ENCODE measurements at regions not wholly inside any gene's neighbourhood (a gene's known extent, or its start where the extent isn't known, plus 50 kb on each side); places are given as distances from the start of the nearest gene placed in this dataset.

DNA sequence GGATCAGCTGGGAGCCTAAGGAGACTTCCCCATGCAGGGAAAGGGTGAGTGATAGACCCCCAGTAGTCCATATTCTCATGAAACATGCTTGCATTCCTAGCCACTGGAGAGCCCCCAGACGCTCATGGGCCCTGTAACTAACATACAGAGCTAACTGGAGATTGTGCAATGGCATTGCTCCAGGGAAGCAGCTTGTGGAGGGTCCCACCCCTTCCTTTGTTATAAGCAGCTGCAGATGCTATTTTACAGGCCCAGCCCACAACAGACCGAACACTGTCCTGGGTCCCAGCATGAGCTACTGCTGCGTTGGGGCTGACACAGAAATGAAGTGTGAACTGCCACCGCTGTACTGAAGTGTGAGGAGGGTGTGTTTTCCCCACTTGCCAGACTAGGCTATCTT lies 1465.7 kb upstream of the DIAPH2 start:
- no peak overlapping the region for H3K27ac ChIP-seq (ENCODE audit: low read length)
- no peak overlapping the region for H3K4me3 ChIP-seq (ENCODE audit: low read length)
- H3K9me3 ChIP-seq (ENCODE audit: insufficient read depth, low read depth, low read length) = no peaks in the 10 kb centered on the region
- no peaks in the 10 kb centered on the region for H3K36me3 ChIP-seq (ENCODE audit: insufficient read depth, low read depth, low read length)
- no peak overlapping the region for H3K9ac ChIP-seq (ENCODE audit: low read depth, low read length)
- no peaks in the 10 kb centered on the region for H3K27me3 ChIP-seq (ENCODE audit: insufficient read depth, low read length)
- H3K4me1 ChIP-seq (ENCODE audit: insufficient read depth, low read length) = no peaks in the 10 kb centered on the region; the same call in 1 of the 2 replicates

DNA sequence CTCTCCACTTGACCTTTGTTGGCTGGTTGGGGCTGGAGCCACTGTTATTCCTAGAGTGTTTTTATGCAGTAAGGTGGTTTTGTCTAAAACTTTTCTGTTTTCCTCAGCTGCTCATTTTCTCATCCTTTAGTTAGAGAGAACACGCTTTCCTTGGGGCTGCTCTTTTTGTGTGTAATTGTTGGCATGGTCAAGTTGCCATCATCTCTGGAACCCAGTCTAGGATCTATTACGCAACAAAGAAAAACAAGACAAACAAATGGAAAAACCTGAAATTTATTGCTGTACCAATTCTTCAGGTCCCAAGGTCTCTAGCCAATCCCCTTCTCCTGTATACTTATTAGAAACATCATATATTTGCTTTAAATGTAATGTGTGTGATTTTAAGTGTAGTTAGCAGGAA lies 1436.3 kb upstream of the DIAPH2 start:
- H3K9me3 ChIP-seq (ENCODE audit: insufficient read depth, low read depth, low read length) = no peaks in the 10 kb centered on the region
- H3K9ac ChIP-seq (ENCODE audit: low read depth, low read length) = no peak overlapping the region
- H3K4me3 ChIP-seq (ENCODE audit: low read length) = no peak overlapping the region
- no peaks in the 10 kb centered on the region for H3K36me3 ChIP-seq (ENCODE audit: insufficient read depth, low read depth, low read length)
- H3K27me3 ChIP-seq (ENCODE audit: insufficient read depth, low read length) = no peaks in the 10 kb centered on the region
- no peak overlapping the region for H3K27ac ChIP-seq (ENCODE audit: low read length)
- H3K4me1 ChIP-seq (ENCODE audit: insufficient read depth, low read length) = no peaks in the 10 kb centered on the region

DNA sequence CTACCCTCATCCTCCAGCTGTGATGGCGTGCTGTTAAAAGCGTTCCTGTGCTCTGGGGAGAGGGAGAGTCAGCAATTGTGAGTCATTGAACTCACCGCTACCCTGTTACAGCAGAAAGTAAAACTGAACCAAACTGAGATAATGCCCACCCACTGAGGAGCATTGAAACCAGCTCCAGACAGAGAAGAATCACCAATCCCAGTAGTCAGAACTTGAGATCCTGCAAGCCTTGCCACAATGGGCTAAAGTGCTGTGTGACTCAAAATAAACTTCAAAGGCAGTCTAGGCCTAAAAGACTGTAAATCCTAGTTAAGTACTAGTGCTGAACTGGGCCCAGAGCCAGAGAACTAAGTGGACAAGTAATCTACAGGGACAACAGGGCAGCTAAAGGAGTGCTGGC lies 1394.2 kb upstream of the DIAPH2 start:
- Histone ChIP-seq H3K36me3 (ENCODE audit: insufficient read depth, low read depth, low read length) (no peaks in the 10 kb centered on the region), H3K4me1 (ENCODE audit: insufficient read depth, low read length) (no peaks in the 10 kb centered on the region), H3K27me3 (ENCODE audit: insufficient read depth, low read length) (no peaks in the 10 kb centered on the region), H3K9me3 (ENCODE audit: insufficient read depth, low read depth, low read length) (no peaks in the 10 kb centered on the region), H3K9ac (ENCODE audit: low read depth, low read length) (no peak overlapping the region), H3K27ac (ENCODE audit: low read length) (no peak overlapping the region), H3K4me3 (ENCODE audit: low read length) (no peak overlapping the region)

DNA sequence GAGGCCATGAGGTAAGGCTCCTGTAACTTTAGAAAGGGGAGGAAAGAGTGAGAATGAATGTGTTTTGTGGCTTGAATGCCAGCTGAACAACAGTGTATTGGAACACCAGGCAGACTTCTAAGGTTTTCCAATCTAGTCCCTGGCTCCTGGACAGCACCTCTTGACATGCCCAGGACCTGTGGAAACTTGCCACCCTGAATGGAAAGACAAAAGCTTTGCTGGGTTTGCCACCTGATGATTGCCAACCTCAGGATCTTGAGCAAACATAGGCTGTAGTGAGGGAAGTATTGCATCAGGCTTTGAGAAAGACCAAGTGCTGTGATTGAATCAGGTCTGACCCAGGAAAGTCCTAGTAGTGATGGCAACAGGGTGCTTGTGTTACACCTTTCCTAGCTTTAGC lies 1393.1 kb upstream of the DIAPH2 start:
- Histone ChIP-seq H3K9ac (ENCODE audit: low read depth, low read length) (no peak overlapping the region), H3K27me3 (ENCODE audit: insufficient read depth, low read length) (no peaks in the 10 kb centered on the region), H3K4me3 (ENCODE audit: low read length) (no peak overlapping the region), H3K4me1 (ENCODE audit: insufficient read depth, low read length) (no peaks in the 10 kb centered on the region), H3K9me3 (ENCODE audit: insufficient read depth, low read depth, low read length) (no peaks in the 10 kb centered on the region), H3K27ac (ENCODE audit: low read length) (no peak overlapping the region), H3K36me3 (ENCODE audit: insufficient read depth, low read depth, low read length) (no peaks in the 10 kb centered on the region)

DNA sequence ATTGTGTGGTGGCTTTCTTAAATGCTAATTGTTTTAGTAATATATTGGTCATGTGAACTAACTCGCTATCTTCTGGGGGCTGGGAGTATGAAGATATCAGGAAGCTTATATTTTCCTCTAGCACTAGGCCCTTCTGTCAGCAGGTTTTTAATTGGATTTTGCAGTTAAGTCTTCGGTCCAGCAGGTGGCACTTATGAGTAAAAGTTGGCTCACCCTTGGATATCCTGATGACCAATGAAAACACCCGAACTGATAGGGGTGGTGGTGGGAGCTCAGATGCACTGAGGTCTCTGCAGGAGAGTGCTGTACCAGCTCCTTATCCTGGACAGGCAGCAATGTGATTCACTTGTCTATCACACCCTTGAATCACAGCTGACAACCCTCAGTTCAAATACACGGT lies 1365.8 kb upstream of the DIAPH2 start:
- H3K27ac ChIP-seq (ENCODE audit: low read length) = no peak overlapping the region
- no peaks in the 10 kb centered on the region for H3K36me3 ChIP-seq (ENCODE audit: insufficient read depth, low read depth, low read length)
- H3K27me3 ChIP-seq (ENCODE audit: insufficient read depth, low read length) = no peaks in the 10 kb centered on the region
- H3K4me3 ChIP-seq (ENCODE audit: low read length) = no peak overlapping the region
- no peaks in the 10 kb centered on the region for H3K4me1 ChIP-seq (ENCODE audit: insufficient read depth, low read length)
- H3K9me3 ChIP-seq (ENCODE audit: insufficient read depth, low read depth, low read length) = no peaks in the 10 kb centered on the region
- H3K9ac ChIP-seq (ENCODE audit: low read depth, low read length) = no peak overlapping the region

DNA sequence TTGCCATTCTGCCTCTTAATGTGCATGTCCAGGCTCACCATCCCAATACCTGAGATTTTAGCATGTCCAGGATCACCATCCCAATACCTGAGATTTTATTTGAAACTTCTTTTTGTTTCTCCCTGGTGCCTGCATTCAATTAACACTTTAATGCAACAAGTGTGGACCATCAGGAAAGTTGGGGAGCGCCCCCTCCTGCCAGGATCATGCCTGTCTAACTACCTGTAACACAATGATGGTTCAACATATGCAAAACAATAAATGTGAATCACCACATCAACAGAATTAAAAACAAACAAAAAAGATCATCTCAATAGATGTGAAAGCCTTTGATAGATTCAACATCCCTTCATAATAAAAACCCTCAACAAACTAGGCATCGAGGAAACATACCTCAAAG lies 1359.5 kb upstream of the DIAPH2 start:
- no peaks in the 10 kb centered on the region for H3K27me3 ChIP-seq (ENCODE audit: insufficient read depth, low read length)
- no peak overlapping the region for H3K4me3 ChIP-seq (ENCODE audit: low read length)
- H3K27ac ChIP-seq (ENCODE audit: low read length) = no peak overlapping the region
- H3K4me1 ChIP-seq (ENCODE audit: insufficient read depth, low read length) = no peaks in the 10 kb centered on the region
- no peaks in the 10 kb centered on the region for H3K9me3 ChIP-seq (ENCODE audit: insufficient read depth, low read depth, low read length)
- H3K9ac ChIP-seq (ENCODE audit: low read depth, low read length) = no peak overlapping the region
- H3K36me3 ChIP-seq (ENCODE audit: insufficient read depth, low read depth, low read length) = no peaks in the 10 kb centered on the region

DNA sequence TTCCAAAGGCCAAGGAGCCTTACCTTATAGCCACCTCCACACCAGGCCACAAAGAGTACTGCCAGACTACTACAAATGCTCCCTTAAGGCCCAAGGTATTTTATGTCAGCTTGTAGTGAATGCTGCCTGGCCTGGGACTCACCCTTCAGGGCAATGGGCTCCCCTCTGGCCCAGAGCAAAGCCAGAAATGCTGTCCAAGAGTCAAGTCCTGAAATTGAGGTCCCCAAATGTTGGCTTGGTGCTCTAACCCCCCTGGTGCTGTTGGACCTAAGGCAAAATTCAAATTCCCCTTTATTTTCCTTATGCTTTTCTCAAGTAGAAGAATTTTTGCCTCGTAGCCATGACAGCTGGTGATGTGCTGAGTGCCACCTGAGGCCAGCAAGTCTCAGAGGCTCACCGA lies 1354.3 kb upstream of the DIAPH2 start:
- Histone ChIP-seq H3K9ac (ENCODE audit: low read depth, low read length) (no peak overlapping the region), H3K9me3 (ENCODE audit: insufficient read depth, low read depth, low read length) (no peaks in the 10 kb centered on the region), H3K27me3 (ENCODE audit: insufficient read depth, low read length) (no peaks in the 10 kb centered on the region), H3K36me3 (ENCODE audit: insufficient read depth, low read depth, low read length) (no peaks in the 10 kb centered on the region), H3K4me1 (ENCODE audit: insufficient read depth, low read length) (no peaks in the 10 kb centered on the region), H3K4me3 (ENCODE audit: low read length) (no peak overlapping the region), H3K27ac (ENCODE audit: low read length) (no peak overlapping the region)

DNA sequence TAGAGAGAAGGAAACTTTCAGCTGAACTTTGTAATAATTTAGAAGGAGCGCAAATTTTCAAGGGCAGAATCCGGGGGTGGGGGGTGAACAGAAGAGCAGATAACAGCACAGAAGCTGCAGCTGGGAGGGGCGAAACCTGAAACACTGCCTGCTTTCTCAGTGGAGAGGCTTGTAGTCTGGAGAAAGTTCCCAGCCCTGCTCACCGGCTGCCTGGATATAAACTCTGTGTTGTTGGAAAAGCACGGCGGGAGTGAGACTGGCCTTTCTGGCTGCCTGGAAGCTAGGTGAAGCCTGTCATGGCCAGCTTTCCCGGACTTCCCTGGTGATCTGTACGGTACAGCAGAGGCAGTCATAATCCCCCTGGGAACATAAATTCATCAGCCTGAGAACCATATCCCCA lies 1352.1 kb upstream of the DIAPH2 start:
- no peak overlapping the region for H3K27ac ChIP-seq (ENCODE audit: low read length)
- H3K27me3 ChIP-seq (ENCODE audit: insufficient read depth, low read length) = no peaks in the 10 kb centered on the region
- H3K9ac ChIP-seq (ENCODE audit: low read depth, low read length) = no peak overlapping the region
- H3K4me3 ChIP-seq (ENCODE audit: low read length) = no peak overlapping the region
- H3K9me3 ChIP-seq (ENCODE audit: insufficient read depth, low read depth, low read length) = no peaks in the 10 kb centered on the region
- H3K36me3 ChIP-seq (ENCODE audit: insufficient read depth, low read depth, low read length) = no peaks in the 10 kb centered on the region
- no peaks in the 10 kb centered on the region for H3K4me1 ChIP-seq (ENCODE audit: insufficient read depth, low read length)

DNA sequence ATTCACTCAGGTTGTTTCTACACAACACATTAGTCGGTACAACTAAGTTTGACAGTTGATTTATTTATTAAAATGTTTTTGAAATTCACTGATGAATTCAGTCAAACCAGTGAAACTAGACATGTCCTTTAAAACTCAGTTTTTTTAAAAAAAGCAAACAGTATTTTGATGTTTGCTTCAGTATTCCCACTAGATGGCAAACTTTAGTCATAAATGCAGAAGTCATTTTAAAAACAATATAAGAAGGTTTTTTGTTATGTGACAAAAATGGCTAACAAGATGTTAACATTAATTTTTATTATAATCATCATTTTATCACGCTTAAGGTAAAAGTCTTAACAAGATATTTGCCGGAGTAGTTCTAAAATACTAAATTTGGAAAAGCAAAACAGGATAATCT lies 1337.8 kb upstream of the DIAPH2 start:
- Histone ChIP-seq H3K36me3 (ENCODE audit: insufficient read depth, low read depth, low read length) (no peaks in the 10 kb centered on the region), H3K4me3 (ENCODE audit: low read length) (no peak overlapping the region), H3K4me1 (ENCODE audit: insufficient read depth, low read length) (no peaks in the 10 kb centered on the region), H3K9me3 (ENCODE audit: insufficient read depth, low read depth, low read length) (no peaks in the 10 kb centered on the region), H3K27ac (ENCODE audit: low read length) (no peak overlapping the region), H3K9ac (ENCODE audit: low read depth, low read length) (no peak overlapping the region), H3K27me3 (ENCODE audit: insufficient read depth, low read length) (no peaks in the 10 kb centered on the region)

DNA sequence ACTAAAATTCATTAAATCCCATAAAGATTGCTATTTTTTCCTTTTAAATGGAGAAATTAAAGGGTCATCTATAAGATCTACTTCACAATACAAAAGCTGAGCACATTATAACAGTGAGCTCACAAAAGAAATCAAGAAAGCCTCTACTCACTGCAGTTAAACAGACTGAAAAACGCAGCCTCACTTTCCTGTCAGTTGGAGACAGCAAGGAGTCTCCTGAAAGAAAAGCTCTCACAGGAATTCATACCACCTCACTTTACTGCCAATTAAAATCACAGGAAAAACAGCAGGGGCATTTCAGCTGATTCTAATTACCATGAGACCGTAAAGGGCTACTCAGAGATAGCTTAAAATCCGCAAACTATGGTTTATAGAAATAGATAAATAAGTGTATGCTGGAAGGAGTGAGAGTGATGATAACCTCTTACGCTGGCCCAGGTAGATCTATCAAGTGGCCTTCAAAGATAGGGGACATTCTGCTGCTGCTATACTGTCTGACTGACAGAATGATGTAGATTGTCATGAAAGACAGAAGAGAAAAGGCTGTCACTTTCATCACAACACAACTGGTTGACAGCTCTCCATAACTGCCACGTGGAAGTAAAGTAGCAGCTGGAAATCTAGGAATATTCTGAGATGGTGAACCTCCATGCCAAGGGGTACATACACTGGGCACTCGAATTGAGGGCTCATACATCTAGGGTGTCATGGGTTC lies 1333.7 kb upstream of the DIAPH2 start:
- Histone ChIP-seq H3K4me1 (ENCODE audit: insufficient read depth, low read length) (no peaks in the 10 kb centered on the region), H3K36me3 (ENCODE audit: insufficient read depth, low read depth, low read length) (no peaks in the 10 kb centered on the region), H3K4me3 (ENCODE audit: low read length) (no peak overlapping the region), H3K9ac (ENCODE audit: low read depth, low read length) (no peak overlapping the region), H3K9me3 (ENCODE audit: insufficient read depth, low read depth, low read length) (no peaks in the 10 kb centered on the region), H3K27ac (ENCODE audit: low read length) (no peak overlapping the region), H3K27me3 (ENCODE audit: insufficient read depth, low read length) (no peaks in the 10 kb centered on the region)

DNA sequence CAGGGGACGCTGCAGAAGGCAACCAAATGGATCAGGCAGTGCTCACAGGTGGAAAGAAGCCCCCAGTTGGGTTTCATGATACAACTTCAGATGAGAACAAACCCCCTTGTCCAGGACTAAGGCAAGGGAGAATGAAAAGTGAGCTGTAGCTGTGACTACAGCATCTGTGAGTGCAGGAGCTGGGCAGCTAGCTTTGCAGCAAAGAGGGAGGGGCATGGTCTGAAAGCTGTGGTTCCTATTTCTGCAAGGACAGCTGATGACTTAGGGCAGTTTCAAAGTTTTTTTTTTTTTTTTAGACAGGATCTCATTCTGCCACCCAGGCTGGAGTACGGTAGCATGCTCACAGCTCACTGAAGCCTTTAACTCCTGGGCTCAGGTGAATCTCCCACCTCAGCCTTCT lies 1317.4 kb upstream of the DIAPH2 start:
- H3K9me3 ChIP-seq (ENCODE audit: insufficient read depth, low read depth, low read length) = no peaks in the 10 kb centered on the region
- H3K4me3 ChIP-seq (ENCODE audit: low read length) = no peak overlapping the region
- no peak overlapping the region for H3K9ac ChIP-seq (ENCODE audit: low read depth, low read length)
- no peak overlapping the region for H3K27ac ChIP-seq (ENCODE audit: low read length)
- H3K4me1 ChIP-seq (ENCODE audit: insufficient read depth, low read length) = no peaks in the 10 kb centered on the region
- no peaks in the 10 kb centered on the region for H3K36me3 ChIP-seq (ENCODE audit: insufficient read depth, low read depth, low read length)
- H3K27me3 ChIP-seq (ENCODE audit: insufficient read depth, low read length) = no peaks in the 10 kb centered on the region

DNA sequence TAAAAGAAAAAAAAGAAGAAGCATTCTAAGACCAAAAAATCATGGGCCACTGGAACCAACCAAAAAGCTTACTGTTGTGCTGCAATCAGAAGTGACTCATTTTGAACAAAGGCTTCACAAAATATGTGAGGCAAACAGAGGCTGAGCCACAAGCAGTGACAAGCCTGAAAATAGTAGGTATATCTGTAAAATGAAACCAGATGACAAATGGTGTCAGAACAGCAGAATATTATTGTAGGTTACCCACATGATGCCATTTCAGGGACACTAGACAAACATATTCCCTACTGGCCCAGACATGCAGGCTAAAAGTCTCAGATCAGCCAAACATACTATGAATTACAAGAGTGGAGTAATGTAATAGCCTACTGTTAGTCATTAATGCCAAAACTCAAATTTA lies 1301.8 kb upstream of the DIAPH2 start:
- Histone ChIP-seq H3K27ac (ENCODE audit: low read length) (no peak overlapping the region), H3K9ac (ENCODE audit: low read depth, low read length) (no peak overlapping the region), H3K9me3 (ENCODE audit: insufficient read depth, low read depth, low read length) (no peaks in the 10 kb centered on the region), H3K27me3 (ENCODE audit: insufficient read depth, low read length) (no peaks in the 10 kb centered on the region), H3K36me3 (ENCODE audit: insufficient read depth, low read depth, low read length) (no peaks in the 10 kb centered on the region), H3K4me1 (ENCODE audit: insufficient read depth, low read length) (no peaks in the 10 kb centered on the region), H3K4me3 (ENCODE audit: low read length) (no peak overlapping the region)
